Stimulated activated naive CD4-positive, alpha-beta T cell treated with Interleukin-2 at 50 U/mL for 16 hours (primary cell): ENCODE measurements at regions not wholly inside any gene's neighbourhood (a gene's known extent, or its start where the extent isn't known, plus 50 kb on each side); places are given as distances from the start of the nearest gene placed in this dataset.

Experiments
- DNase-seq: peaks from one replicate; lab custom pipeline; 2025; lab: John Stamatoyannopoulos, UW

- DNase-seq: no peak
Measured at GRCh38 chr4:104677116-104677515, 182.4 kb upstream of the CXXC4 start.

GRCh38 chr4:104682311-104682710, 187.6 kb upstream of the CXXC4 start:
- no peak for DNase-seq

- DNase-seq: no peak
Measured at GRCh38 chr4:104693601-104694201, 199.0 kb upstream of the CXXC4 start.

- no peak for DNase-seq
Measured at GRCh38 chr4:104716584-104716983, 221.9 kb upstream of the CXXC4 start.

- DNase-seq: no peak
Measured at GRCh38 chr4:104719539-104720230, 225.0 kb upstream of the CXXC4 start.

- DNase-seq: no peak
Measured at GRCh38 chr4:104722467-104722866, 227.8 kb upstream of the CXXC4 start.

GRCh38 chr4:104726002-104726401, 231.3 kb upstream of the CXXC4 start:
- DNase-seq: no peak

- no peak for DNase-seq
Measured at GRCh38 chr4:104727643-104728042, 232.9 kb upstream of the CXXC4 start.

GRCh38 chr4:104728380-104729122, 233.9 kb upstream of the CXXC4 start:
- no peak for DNase-seq

- no peak for DNase-seq
Measured at GRCh38 chr4:104732766-104733165, 238.1 kb upstream of the CXXC4 start.

GRCh38 chr4:104735174-104735573, 240.5 kb upstream of the CXXC4 start:
- no peak for DNase-seq

GRCh38 chr4:104740161-104740560, 245.5 kb upstream of the CXXC4 start:
- DNase-seq: no peak

GRCh38 chr4:104743215-104743653, 248.5 kb upstream of the CXXC4 start:
- no peak for DNase-seq

GRCh38 chr4:104747635-104748034, 252.9 kb upstream of the CXXC4 start:
- DNase-seq: no peak

- no peak for DNase-seq
Measured at GRCh38 chr4:104749062-104749461, 254.4 kb upstream of the CXXC4 start.

- DNase-seq: no peak
Measured at GRCh38 chr4:104750008-104750407, 255.3 kb upstream of the CXXC4 start.

GRCh38 chr4:104751468-104751867, 256.8 kb upstream of the CXXC4 start:
- DNase-seq: no peak

- no peak for DNase-seq
Measured at GRCh38 chr4:104752337-104752736, 257.6 kb upstream of the CXXC4 start.

GRCh38 chr4:104756837-104757236, 262.1 kb upstream of the CXXC4 start:
- no peak for DNase-seq

GRCh38 chr4:104758574-104758973, 263.9 kb upstream of the CXXC4 start:
- no peak for DNase-seq

GRCh38 chr4:104763554-104764222, 269.0 kb upstream of the CXXC4 start:
- DNase-seq: no peak

GRCh38 chr4:104766676-104767075, 272.0 kb upstream of the CXXC4 start:
- no peak for DNase-seq

GRCh38 chr4:104772849-104773248, 278.2 kb upstream of the CXXC4 start:
- DNase-seq: no peak
